Muscle layer of duodenum (tissue), 2 donors: ENCODE measurements at regions not wholly inside any gene's neighbourhood (a gene's known extent, or its start where the extent isn't known, plus 50 kb on each side); places are given as distances from the start of the nearest gene placed in this dataset.

Source experiments
- H3K27ac ChIP-seq: one replicate; pipeline ENCODE4 v1.7.0; 2013; ENCODE audit warnings: mild to moderate bottlenecking, low read length
- H3K27me3 ChIP-seq: one replicate; pipeline ENCODE4 v1.7.0; 2013; ENCODE audit warnings: low read depth, mild to moderate bottlenecking, control low read depth, low read length
- H3K36me3 ChIP-seq, 2 donors: one replicate each; pipeline ENCODE4 v1.7.0; 2013; ENCODE audit warnings: low read length in 2 of 2, control low read depth in 1 of 2, mild to moderate bottlenecking in 1 of 2; ENCODE audit not compliant: insufficient read depth in 2 of 2, control insufficient read depth in 1 of 2
- H3K4me1 ChIP-seq, 2 donors: one replicate each; pipeline ENCODE4 v1.7.0; 2013; ENCODE audit warnings: low read length in 2 of 2, mild to moderate bottlenecking in 2 of 2, control low read depth in 1 of 2, moderate library complexity in 1 of 2; ENCODE audit not compliant: insufficient read depth in 2 of 2, control insufficient read depth in 1 of 2
- H3K4me3 ChIP-seq, 2 donors: one replicate each; pipeline ENCODE4 v1.7.0; 2013; ENCODE audit warnings: low read length in 2 of 2, low read depth in 1 of 2, mild to moderate bottlenecking in 1 of 2
- H3K9me3 ChIP-seq, 2 donors: one replicate each; pipeline ENCODE4 v1.7.0; 2013; ENCODE audit warnings: low read length in 2 of 2, control low read depth in 1 of 2, mild to moderate bottlenecking in 1 of 2; ENCODE audit not compliant: control insufficient read depth in 1 of 2
- donor health status: healthy.

DNA sequence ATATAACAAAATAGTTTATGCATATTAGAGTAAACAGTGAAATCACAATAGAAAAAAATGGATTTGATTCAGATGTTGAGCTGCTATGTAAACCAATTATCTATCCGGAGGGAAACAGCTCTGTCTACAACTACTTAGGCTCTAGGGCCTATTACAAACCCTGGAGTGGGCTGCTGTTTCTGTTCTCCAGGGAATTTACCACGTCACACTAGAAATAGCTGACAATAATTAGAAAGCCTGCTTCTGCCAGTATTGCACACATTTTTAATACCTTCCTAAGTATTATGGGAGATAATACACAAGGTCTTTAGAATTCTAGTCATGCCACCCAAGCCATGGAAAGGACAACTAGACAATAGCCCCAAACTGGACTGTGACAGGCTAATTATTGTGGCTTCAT, 411.1 kb downstream of the FIGN start:
- Histone ChIP-seq H3K4me3 (no peak overlapping the region), H3K36me3 (no peaks in the 10 kb centered on the region), H3K27me3 (no peaks in the 10 kb centered on the region), H3K4me1 (no peaks in the 10 kb centered on the region), H3K9me3 (no peaks in the 10 kb centered on the region), H3K27ac (no peak overlapping the region)

DNA sequence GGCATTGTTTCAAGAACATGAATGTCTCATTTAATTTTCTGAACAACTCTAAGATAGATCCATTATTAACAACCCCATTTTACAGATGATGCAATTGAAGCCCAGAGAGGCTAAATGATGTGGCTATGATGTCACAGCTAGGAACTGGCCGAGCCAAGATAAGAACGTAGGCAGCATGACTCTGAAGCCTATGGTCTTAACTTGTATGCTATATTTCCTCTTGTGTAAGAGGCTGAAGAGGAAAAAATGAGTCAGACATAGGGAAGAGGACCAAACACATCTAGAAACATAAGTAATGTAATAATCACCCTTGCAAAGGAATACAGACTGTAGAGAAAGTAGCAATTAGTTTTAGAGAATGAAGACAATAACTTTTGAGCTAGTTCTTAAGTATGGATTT, 416.8 kb downstream of the FIGN start:
- Histone ChIP-seq H3K27me3 (no peaks in the 10 kb centered on the region), H3K36me3 (no peaks in the 10 kb centered on the region), H3K4me3 (no peak overlapping the region), H3K9me3 (no peaks in the 10 kb centered on the region), H3K4me1 (no peaks in the 10 kb centered on the region), H3K27ac (no peak overlapping the region)

DNA sequence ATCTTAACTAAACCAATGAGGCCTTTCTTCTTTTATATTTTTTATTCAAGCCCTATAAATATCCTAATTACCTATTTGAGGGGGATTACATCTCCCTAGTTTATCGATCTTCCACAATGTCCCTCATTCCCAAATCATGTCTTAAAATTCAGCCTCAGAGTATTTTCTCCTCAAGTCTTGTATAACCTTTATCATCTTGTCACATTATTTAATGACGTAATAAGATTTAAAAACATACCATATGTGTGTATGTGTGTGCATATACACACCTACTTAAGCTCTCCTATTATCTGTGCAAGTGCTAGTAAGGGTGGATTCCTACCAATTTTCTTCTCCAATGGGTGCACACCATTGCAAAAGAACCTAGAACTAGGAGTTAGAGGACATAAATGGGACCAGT, 421.1 kb downstream of the FIGN start:
- H3K4me1 ChIP-seq = no peaks in the 10 kb centered on the region
- H3K27me3 ChIP-seq = no peaks in the 10 kb centered on the region
- no peaks in the 10 kb centered on the region for H3K9me3 ChIP-seq
- no peaks in the 10 kb centered on the region for H3K36me3 ChIP-seq
- H3K4me3 ChIP-seq = no peak overlapping the region
- no peak overlapping the region for H3K27ac ChIP-seq

DNA sequence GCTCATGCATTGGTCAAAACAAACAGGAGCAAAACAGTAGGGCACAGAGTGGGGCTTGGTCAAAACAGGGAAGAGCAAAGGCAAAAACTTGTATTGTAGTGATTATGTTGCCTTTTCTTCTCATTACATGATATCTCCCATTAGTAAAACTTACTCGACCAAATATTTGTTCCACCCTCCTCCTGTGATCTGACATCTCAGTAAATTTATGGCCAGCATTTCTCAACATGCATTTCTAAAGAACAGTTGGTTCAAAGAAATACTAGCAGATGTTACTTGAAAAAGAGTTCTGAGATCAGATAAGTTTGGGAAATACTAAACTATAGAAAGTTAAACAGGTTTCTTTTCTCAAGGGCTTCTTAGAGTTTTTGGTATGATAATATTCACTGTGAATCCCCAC, 423.1 kb downstream of the FIGN start:
- no peaks in the 10 kb centered on the region for H3K27me3 ChIP-seq
- H3K4me1 ChIP-seq = no peaks in the 10 kb centered on the region
- no peak overlapping the region for H3K4me3 ChIP-seq
- H3K36me3 ChIP-seq = no peaks in the 10 kb centered on the region
- no peaks in the 10 kb centered on the region for H3K9me3 ChIP-seq
- H3K27ac ChIP-seq = no peak overlapping the region

DNA sequence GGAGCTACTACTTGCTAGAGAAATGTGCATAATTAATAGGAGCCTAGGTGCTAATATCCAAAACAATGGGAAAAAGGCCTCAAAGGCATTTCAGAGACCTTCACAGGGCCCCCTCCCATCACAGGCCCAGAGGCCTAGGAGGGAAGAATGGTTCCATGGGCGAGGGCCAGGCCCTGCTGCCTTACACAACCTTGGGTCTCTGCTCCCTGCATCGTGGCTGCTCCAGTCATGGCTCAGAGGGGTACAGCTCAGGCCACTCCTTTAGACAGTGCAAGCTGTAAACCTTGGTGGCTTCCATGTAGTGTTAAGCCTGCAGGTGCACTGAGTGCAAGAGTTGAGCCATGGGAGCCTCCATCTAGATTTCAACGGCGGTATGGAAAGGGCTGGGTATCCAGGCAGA, 429.2 kb downstream of the FIGN start:
- Histone ChIP-seq H3K4me1 (no peaks in the 10 kb centered on the region), H3K36me3 (no peaks in the 10 kb centered on the region), H3K27ac (no peak overlapping the region), H3K4me3 (no peak overlapping the region), H3K27me3 (no peaks in the 10 kb centered on the region), H3K9me3 (no peaks in the 10 kb centered on the region)

DNA sequence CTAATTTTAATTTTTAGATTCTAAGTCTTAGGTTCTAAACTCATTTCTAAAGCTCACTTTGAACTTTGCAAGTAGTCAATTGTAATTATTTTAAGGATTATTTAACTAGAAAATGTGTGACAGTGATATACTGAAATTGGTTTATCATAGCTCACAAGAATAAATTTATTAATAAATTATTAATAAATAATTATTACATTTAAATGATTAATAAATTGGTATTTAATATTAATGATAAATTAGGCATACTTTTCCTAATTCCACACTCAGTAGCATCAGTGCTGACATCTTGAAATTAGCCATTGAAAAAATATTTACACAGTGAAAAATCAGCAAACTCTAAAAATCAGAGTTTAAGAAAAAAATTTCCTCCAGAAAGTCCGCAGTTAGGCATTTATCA, 433.7 kb downstream of the FIGN start:
- no peak overlapping the region for H3K4me3 ChIP-seq
- no peaks in the 10 kb centered on the region for H3K36me3 ChIP-seq
- H3K27ac ChIP-seq = no peak overlapping the region
- H3K4me1 ChIP-seq = no peaks in the 10 kb centered on the region
- H3K27me3 ChIP-seq = no peaks in the 10 kb centered on the region
- no peaks in the 10 kb centered on the region for H3K9me3 ChIP-seq

DNA sequence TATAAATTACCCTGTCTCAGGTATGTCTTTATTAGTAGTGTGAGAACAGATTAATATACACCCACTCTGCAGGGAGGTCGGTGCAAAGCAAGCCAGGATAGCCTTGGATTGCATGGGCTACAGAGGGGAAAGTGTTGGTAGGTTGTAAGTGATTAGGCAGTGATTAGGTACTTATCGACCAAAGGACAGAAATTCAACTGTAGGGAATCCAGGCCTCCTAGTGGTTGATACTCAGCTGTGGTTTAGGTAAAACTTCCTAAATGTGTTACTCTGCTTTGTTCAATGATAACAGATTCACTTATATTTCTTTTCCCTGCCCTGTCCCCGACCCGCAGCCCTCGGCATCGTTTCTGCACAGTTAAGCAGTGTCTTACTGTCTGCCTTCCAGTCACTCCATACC, 444.0 kb downstream of the FIGN start:
- Histone ChIP-seq H3K9me3 (no peaks in the 10 kb centered on the region), H3K4me3 (no peak overlapping the region), H3K4me1 (no peaks in the 10 kb centered on the region)

DNA sequence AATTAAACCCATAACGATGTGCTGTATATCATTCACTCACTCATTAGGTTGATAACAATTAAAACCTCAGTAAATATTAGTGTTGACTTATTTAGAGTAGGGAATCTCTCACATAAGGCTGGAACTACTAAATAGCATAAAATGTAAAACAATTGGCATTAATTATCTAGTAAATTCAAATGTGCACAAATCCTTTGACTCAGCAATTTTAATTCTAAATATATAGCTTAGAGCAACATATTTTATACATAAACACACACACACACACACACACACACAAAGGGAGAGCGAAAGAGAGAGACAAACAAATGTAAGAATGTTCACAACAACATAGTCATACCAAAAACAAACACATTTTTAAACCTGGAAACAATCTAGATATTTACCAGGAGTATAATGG, 443.1 kb upstream of the KCNH7 start:
- Histone ChIP-seq H3K27ac (no peak overlapping the region), H3K36me3 (no peaks in the 10 kb centered on the region), H3K4me3 (no peak overlapping the region), H3K9me3 (no peaks in the 10 kb centered on the region), H3K27me3 (no peaks in the 10 kb centered on the region), H3K4me1 (no peaks in the 10 kb centered on the region)

More for the DNA sequence above, 444.0 kb downstream of the FIGN start:
- H3K27me3 ChIP-seq = no peaks in the 10 kb centered on the region
- no peaks in the 10 kb centered on the region for H3K36me3 ChIP-seq
- H3K27ac ChIP-seq = no peak overlapping the region

DNA sequence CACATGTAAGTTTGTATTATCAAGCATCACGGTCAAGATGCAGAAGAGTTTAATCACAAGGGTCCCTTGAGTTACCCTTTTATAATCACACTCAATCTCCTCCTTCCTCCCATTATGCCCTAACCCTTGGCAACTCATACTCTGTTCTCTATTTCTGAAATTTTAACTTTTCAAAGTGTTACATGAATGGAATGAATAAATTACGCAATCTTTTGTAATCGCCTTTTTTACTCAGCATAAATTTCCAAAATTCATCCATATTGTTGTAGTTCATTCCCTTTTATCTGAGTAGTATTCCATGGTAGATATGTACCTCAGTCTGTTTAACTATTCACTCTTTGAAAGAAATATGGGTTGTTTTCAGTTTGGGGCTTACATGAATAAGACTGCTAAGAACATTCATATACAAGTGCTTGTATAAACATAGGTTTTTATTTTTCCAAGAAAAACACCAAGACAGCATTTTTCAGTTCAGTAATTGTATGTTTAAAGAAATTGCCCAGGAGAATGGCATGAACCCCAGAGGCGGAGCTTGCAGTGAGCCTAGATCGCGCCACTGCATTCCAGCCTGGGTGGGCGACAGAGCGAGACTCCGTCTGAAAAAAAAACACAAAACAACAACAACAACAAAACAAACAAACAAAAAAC, 430.9 kb upstream of the KCNH7 start:
- H3K4me1 ChIP-seq = no peaks in the 10 kb centered on the region
- H3K27ac ChIP-seq = no peak overlapping the region
- H3K9me3 ChIP-seq = peaks cover 0 to 13% of the 10 kb centered on the region in 2 donors
- H3K27me3 ChIP-seq = no peaks in the 10 kb centered on the region
- H3K36me3 ChIP-seq = no peaks in the 10 kb centered on the region
- no peak overlapping the region for H3K4me3 ChIP-seq

DNA sequence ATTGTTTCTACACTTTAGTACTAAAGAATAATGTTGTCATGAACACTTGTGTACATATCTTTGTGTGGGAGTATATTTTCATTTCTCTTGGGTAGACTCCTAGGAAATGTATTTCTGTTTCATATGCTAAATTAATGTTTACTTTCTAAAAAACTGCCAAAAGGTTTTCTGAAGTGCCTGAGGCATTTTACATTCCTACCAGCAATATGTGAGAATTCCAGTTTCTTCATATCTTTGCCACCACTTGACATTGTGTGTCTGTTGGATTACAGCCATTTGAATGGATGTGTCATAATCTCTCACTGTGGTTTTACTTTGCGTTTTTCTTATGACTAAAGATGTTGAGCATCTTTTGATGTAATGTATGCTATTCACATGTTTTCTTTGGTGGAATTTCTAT, 428.2 kb upstream of the KCNH7 start:
- H3K27ac ChIP-seq = no peak overlapping the region
- H3K36me3 ChIP-seq = no peaks in the 10 kb centered on the region
- H3K4me1 ChIP-seq = no peaks in the 10 kb centered on the region
- no peaks in the 10 kb centered on the region for H3K9me3 ChIP-seq
- no peak overlapping the region for H3K4me3 ChIP-seq
- no peaks in the 10 kb centered on the region for H3K27me3 ChIP-seq

DNA sequence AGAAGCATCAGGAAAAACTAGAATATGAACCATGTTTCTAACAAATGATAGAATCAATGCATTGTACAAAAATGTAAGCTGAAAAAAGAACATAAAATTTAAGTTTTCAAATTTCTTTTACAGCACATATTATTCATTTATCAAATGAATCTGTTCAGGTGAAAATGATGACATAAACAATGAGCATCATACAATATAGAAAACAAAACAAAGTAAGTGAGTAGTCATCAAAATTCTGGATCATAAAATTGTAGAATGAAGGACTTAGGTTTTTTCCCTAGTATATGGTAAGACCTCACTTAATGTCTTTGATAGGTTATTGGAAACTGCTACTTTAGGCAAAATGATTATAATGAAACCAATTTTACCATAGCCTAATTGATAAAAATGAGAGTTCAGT, 427.0 kb upstream of the KCNH7 start:
- Histone ChIP-seq H3K4me1 (no peaks in the 10 kb centered on the region), H3K4me3 (no peak overlapping the region), H3K9me3 (no peaks in the 10 kb centered on the region), H3K36me3 (no peaks in the 10 kb centered on the region), H3K27ac (no peak overlapping the region), H3K27me3 (no peaks in the 10 kb centered on the region)

DNA sequence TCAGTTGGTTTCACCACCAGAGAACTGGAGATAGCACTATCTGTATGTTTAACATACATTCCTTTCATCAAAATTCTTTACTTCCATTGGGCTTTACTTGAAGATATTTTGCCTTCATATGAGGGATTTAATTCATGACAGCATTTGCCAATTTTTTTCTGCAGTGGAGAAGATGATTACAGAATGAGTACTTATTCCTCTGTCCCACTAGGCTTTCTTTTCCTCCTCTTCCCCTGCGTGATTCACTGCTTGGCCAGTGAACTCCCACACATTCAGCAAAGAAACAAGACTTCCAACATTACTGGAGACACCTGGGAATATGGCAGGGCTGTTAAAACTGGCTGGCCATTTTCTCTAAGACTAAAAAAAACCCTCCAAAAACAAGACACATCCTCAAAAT, 425.8 kb upstream of the KCNH7 start:
- Histone ChIP-seq H3K36me3 (no peaks in the 10 kb centered on the region), H3K27ac (no peak overlapping the region), H3K27me3 (no peaks in the 10 kb centered on the region), H3K4me3 (no peak overlapping the region), H3K9me3 (no peaks in the 10 kb centered on the region), H3K4me1 (no peaks in the 10 kb centered on the region)
